Activated T-helper 17 cell treated with anti-CD3 and anti-CD28 coated beads, Interleukin-2, amount 50 U/mL, for 72 hours (primary cell): ENCODE measurements at regions not wholly inside any gene's neighbourhood (a gene's known extent, or its start where the extent isn't known, plus 50 kb on each side); places are given as distances from the start of the nearest gene placed in this dataset.
A peak's percentile ranks its signal among the peaks of the same experiment; 100 is the strongest.
"Not testable (repeated sequence)": the region's sequence is repeated elsewhere in the genome, so short reads cannot be mapped to it uniquely, and the experiment has no call there.

Experiments used
- ATAC-seq: fragments of 150-1000 bp; cut with Tn5 transposase; replicated peaks from 2 replicates; pipeline ENCODE4 v1.10.0; 2021; ENCODE audit warnings: mild to moderate bottlenecking, moderate library complexity
- H3K27ac Mint-ChIP-seq: one replicate; pipeline ENCODE4 v1.8.0; 2022; ENCODE audit warnings: mixed read lengths
- H3K27me3 Mint-ChIP-seq: one replicate; pipeline ENCODE4 v1.8.0; 2022; ENCODE audit warnings: mixed read lengths
- H3K36me3 Mint-ChIP-seq: one replicate; pipeline ENCODE4 v1.8.0; 2022; ENCODE audit warnings: low read depth, mild to moderate bottlenecking, mixed read lengths
- H3K4me1 Mint-ChIP-seq: one replicate; pipeline ENCODE4 v1.8.0; 2022; ENCODE audit warnings: mixed read lengths
- H3K4me3 Mint-ChIP-seq: one replicate; pipeline ENCODE4 v1.8.0; 2022; ENCODE audit warnings: mild to moderate bottlenecking, mixed read lengths
- H3K9me3 Mint-ChIP-seq: one replicate; pipeline ENCODE4 v1.8.0; 2022; ENCODE audit warnings: mixed read lengths

DNA sequence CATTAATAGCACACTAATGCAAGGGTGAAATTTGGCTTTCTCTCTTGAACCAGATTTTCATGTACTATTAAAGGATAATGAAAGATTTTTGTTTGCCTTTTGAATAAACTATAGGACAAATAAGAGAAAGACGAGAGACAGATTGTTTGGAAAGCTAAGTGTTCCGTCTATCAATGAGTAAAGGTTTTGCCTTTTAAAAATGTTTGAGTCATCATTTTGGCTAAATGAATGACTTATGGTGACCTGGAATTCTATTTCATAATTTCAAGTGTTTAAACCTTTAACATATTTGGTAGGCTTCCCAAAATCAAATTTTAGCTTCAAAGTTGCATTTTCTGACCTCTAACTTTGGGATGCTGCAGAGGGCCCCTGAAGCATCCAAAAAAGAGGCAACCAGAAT is 145.2 kb downstream of the SLC25A46 start:
- Mint-ChIP-seq H3K27ac (no peak overlapping the region), H3K9me3 (no peaks in the 10 kb centered on the region)

DNA sequence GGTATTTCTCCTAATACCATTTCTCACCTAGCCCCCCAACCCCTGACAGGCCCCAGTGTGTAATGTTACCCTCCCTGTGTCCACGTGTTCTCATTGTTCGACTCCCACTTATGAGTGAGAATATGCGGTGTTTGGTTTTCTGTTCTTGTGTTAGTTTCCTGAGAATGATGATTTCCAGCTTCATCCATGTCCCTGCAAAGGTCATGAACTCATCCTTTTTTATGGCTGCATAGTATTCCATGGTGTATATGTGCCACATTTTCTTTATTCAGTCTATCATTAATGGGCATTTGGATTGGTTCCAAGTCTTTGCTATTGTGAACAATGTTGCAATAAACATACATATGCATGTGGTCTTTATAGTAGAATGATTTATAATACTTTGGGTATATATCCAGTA is 148.4 kb downstream of the SLC25A46 start:
- H3K27me3 Mint-ChIP-seq, H3K27ac Mint-ChIP-seq, ATAC-seq, H3K9me3 Mint-ChIP-seq, H3K36me3 Mint-ChIP-seq, H3K4me3 Mint-ChIP-seq, H3K4me1 Mint-ChIP-seq: not testable (repeated sequence)

More for the DNA sequence above, 145.2 kb downstream of the SLC25A46 start:
- no peak for ATAC-seq
- no peaks in the 10 kb centered on the region for H3K4me1 Mint-ChIP-seq
- no peak overlapping the region for H3K4me3 Mint-ChIP-seq
- no peaks in the 10 kb centered on the region for H3K27me3 Mint-ChIP-seq
- H3K36me3 Mint-ChIP-seq: no peaks in the 10 kb centered on the region

DNA sequence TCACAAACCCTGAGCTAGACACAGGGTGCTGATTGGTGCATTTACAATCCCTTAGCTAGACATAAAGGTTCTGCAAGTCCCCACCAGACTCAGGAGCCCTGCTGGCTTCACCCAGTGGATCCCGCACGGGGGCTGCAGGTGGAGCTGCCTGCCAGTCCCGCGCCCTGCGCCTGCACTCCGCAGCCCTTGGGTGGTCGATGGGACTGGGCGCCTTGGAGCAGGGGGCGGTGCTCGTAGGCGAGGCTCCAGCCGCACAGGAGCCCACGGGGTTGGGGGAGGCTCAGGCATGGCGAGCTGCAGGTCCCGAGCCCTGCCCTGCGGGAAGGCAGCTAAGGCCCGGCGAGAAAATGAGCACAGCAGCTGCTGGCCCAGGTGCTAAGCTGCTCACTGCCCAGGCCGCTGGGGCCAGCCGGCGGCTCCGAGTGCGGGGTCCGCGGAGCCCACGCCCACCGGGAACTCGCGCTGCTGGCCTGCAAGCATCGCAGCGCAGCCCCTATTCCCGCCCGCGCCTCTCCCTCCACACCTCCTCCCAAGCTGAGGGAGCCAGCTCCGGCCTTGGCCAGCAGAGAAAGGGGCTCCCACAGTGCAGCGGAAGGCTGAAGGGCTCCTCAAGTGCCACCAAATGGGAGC is 155.2 kb downstream of the SLC25A46 start:
- H3K27ac Mint-ChIP-seq, H3K4me1 Mint-ChIP-seq, H3K4me3 Mint-ChIP-seq, ATAC-seq, H3K9me3 Mint-ChIP-seq, H3K36me3 Mint-ChIP-seq: not testable (repeated sequence)
- peaks cover 13% of the 10 kb centered on the region for H3K27me3 Mint-ChIP-seq

DNA sequence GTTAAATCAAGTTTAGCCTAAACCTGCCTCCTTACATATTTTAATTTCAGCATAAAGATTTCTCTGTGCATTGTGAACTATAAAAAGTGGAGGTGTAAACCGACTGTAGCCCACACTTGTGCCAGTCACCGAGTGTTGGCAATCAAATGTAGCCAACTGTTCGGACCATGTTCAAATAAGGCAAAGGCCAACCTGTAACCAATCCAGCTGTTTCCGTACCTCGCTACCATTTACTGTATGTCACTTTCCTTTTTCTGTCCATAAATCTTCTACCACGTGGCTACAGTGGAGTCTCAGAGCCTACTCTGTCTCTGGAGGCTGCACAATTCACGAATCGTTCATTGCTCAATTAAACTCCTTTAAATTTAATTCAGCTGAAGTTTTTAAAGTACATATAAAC is 156.0 kb downstream of the SLC25A46 start:
- Mint-ChIP-seq H3K9me3 (peaks cover 4% of the 10 kb centered on the region), H3K27me3 (peaks cover 16% of the 10 kb centered on the region), H3K36me3 (no peaks in the 10 kb centered on the region), H3K27ac (no peak overlapping the region), H3K4me3 (no peak overlapping the region), H3K4me1 (no peaks in the 10 kb centered on the region)
- no peak for ATAC-seq

DNA sequence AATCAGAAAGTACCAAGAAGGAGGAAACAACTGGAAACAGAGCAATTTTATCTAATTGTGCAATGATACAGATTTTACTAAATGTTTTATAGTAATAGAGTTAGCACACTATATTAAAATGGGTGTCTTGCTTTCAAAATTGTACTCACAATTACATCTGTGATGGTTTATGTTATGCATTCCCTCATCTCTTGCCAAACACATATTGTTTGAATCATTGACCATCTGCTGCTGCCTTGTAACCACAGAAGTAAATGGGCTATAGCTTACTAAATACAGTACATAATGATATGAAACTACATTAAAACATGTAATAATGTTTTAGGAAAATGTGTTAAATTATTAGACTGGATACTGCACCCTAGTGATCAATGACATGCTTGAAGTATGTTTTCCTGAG is 158.1 kb downstream of the SLC25A46 start:
- H3K27me3 Mint-ChIP-seq: peaks cover 23% of the 10 kb centered on the region
- no peaks in the 10 kb centered on the region for H3K4me1 Mint-ChIP-seq
- no peak overlapping the region for H3K27ac Mint-ChIP-seq
- no peak for ATAC-seq
- no peaks in the 10 kb centered on the region for H3K9me3 Mint-ChIP-seq
- no peaks in the 10 kb centered on the region for H3K36me3 Mint-ChIP-seq
- no peak overlapping the region for H3K4me3 Mint-ChIP-seq

DNA sequence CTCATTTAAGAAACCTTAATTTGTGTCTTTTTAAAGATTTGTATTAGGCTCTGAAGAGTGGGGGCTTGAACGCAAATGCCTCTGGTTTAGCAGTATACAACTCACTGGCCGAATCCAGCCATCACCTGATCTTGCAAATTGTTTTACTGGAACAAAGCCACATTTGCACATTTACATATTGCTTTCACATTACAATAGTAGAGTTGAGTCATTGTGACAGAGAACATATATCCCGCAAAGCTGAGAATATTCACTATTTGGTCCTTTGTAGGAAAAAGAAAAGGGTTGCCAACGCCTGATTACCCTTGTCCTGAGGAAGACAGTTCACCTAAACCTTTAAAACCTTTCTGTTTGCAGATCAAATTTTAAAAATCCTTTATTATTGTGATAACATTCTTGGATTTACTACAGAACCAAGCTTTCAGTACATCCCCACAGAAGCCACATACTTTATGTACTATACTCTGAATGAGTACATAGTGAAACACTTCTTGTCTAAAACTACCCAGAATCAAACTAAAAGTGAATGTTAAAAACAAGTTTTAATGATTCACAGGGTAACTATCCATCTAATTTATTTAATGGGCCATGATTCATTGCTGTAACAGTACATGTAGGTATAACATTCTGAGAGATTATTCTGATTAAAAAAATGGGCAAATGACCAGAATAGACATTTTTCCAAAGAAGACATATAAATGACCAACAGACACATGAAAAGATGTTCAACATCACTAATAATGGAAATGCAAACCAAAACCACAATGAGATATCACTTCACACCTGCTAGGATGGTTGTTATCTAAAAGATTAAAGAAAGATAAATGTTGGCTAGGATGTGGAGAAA is 161.0 kb downstream of the SLC25A46 start:
- Mint-ChIP-seq H3K9me3 (no peaks in the 10 kb centered on the region), H3K27ac (no peak overlapping the region), H3K36me3 (no peaks in the 10 kb centered on the region), H3K27me3 (peaks cover 28% of the 10 kb centered on the region), H3K4me1 (no peaks in the 10 kb centered on the region), H3K4me3 (no peak overlapping the region)
- ATAC-seq: peak; percentile 57

DNA sequence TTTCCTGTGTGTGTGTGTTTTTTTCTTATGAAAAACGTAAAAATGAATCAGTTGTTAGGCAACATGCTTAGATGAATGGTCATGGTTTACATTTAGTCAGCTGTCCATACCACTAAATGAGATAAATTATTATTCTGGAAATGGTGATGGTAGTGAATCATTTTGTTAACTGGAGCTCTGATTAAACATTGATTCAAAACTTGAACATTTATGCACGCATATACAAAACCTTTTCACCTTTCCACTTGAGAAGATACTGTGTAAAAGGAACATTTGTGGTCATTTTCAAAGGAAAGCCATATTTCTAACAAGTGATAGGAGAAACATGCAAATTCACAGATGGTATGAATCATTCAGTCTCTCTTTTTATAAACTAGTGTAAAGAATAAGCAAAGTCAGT is 162.0 kb downstream of the SLC25A46 start:
- Mint-ChIP-seq H3K27ac (no peak overlapping the region), H3K9me3 (no peaks in the 10 kb centered on the region), H3K36me3 (no peaks in the 10 kb centered on the region), H3K4me3 (no peak overlapping the region), H3K27me3 (peaks cover 31% of the 10 kb centered on the region), H3K4me1 (no peaks in the 10 kb centered on the region)
- ATAC-seq: peak; percentile 40

DNA sequence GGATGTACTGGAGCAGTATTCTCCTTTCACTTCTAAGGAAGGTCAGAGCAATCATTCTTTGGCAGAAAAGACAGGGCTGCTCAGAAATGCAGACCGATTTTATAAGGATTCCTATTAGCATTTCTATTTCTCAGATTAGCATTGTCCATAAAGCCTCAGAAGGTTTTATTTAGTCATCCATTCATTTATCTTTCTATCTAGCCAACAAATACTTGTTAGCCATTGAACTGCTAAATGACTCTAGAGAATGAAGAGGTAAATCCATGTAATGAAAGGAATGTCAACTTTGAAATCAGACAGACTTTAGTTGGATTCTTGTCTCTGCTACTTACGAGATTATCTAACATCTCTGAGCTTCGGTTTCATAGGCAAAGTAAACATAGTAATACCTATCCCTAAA is 165.2 kb downstream of the SLC25A46 start:
- H3K27ac Mint-ChIP-seq: no peak overlapping the region

DNA sequence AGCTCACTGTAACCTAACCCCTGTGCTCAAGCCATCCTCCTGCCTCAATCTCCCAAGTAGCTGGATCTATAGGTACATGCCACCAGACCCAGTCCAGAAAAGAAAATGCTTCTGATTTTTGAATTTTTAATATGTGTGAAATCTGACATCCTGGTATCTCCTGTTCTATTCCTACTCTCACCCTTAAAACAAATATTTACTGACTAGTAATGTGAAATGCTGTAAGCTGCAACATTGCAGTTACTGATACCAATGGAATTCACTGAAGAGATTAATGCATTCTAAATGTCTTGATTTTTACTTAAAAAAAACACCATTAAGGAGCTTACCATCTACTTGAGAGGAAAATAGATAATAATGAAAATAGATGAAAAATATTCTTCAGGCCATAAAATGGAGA is 162.7 kb upstream of the TSLP start:
- H3K27ac Mint-ChIP-seq: no peak overlapping the region
- no peaks in the 10 kb centered on the region for H3K36me3 Mint-ChIP-seq
- H3K9me3 Mint-ChIP-seq: peaks cover 3% of the 10 kb centered on the region
- H3K4me3 Mint-ChIP-seq: no peak overlapping the region
- no peak for ATAC-seq
- peaks cover 15% of the 10 kb centered on the region for H3K27me3 Mint-ChIP-seq
- no peaks in the 10 kb centered on the region for H3K4me1 Mint-ChIP-seq

More for the DNA sequence above, 165.2 kb downstream of the SLC25A46 start:
- Mint-ChIP-seq H3K4me1 (no peaks in the 10 kb centered on the region), H3K27me3 (peaks cover 29% of the 10 kb centered on the region), H3K9me3 (peaks cover 3% of the 10 kb centered on the region), H3K36me3 (no peaks in the 10 kb centered on the region), H3K4me3 (no peak overlapping the region)
- ATAC-seq: no peak

DNA sequence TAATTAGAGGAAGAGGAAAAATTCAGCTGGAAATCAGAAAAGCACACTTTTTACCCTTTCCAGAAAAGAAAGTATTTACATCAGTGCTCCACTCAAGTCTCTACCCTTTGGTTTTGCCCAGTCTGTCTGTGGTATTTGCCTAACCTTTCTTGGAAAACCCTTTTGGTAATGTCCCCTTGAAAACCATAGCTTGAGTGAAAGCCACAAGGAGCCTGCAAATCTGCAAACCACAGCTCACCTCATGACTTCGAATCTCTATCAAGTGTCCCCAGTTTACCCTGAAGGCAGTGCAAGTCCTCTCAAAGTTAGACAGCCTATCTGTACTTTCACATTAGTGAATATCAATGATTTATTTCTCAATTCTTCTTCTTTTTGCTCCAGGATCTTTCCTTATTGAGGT is 162.1 kb upstream of the TSLP start:
- no peaks in the 10 kb centered on the region for H3K36me3 Mint-ChIP-seq
- no peak overlapping the region for H3K27ac Mint-ChIP-seq
- no peaks in the 10 kb centered on the region for H3K4me1 Mint-ChIP-seq
- peak; percentile 40 for ATAC-seq
- H3K4me3 Mint-ChIP-seq: no peak overlapping the region
- peaks cover 18% of the 10 kb centered on the region for H3K27me3 Mint-ChIP-seq
- peaks cover 3% of the 10 kb centered on the region for H3K9me3 Mint-ChIP-seq

DNA sequence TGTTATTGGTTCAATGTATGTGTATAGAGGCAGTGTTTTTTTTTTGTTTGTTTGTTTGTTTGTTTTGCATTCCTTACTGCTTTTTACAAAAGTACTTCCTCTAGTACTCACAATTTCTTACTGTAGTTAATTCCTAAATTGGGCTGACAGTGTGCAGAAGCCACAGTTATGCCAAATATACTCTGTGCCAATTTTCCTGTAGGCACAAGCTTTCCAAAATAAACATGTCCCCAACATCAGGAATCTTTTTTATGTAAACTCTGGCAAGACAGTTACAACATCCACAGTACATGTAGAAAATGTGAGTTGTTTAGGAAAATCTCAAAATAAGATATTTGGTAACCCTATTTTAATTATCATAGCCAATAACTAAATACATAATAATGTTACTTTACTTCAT is 161.6 kb upstream of the TSLP start:
- Mint-ChIP-seq H3K27me3 (peaks cover 18% of the 10 kb centered on the region), H3K36me3 (no peaks in the 10 kb centered on the region), H3K9me3 (peaks cover 3% of the 10 kb centered on the region), H3K27ac (no peak overlapping the region), H3K4me1 (no peaks in the 10 kb centered on the region), H3K4me3 (no peak overlapping the region)
- no peak for ATAC-seq

DNA sequence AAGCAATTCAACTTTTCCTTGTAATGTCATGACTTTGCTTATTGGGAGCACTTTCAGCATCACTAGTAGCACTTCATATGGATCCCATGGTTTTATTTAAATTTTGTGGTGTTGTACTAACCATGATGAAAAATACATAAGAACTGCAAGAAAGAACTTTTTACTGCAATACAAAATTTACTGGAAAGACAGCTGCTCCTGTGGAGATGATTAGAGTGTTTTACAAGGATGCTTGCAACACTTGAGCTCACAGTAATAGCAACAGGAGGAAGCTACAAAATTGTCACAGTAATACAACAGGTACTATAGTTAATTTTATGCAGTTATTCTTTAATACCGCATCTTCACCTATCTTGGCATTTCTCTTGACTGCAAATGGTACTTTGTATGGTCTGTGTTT is 158.3 kb upstream of the TSLP start:
- H3K4me3 Mint-ChIP-seq: no peak overlapping the region
- H3K4me1 Mint-ChIP-seq: no peaks in the 10 kb centered on the region
- H3K36me3 Mint-ChIP-seq: no peaks in the 10 kb centered on the region
- ATAC-seq: no peak
- H3K9me3 Mint-ChIP-seq: peaks cover 3% of the 10 kb centered on the region
- no peak overlapping the region for H3K27ac Mint-ChIP-seq
- H3K27me3 Mint-ChIP-seq: peaks cover 14% of the 10 kb centered on the region

DNA sequence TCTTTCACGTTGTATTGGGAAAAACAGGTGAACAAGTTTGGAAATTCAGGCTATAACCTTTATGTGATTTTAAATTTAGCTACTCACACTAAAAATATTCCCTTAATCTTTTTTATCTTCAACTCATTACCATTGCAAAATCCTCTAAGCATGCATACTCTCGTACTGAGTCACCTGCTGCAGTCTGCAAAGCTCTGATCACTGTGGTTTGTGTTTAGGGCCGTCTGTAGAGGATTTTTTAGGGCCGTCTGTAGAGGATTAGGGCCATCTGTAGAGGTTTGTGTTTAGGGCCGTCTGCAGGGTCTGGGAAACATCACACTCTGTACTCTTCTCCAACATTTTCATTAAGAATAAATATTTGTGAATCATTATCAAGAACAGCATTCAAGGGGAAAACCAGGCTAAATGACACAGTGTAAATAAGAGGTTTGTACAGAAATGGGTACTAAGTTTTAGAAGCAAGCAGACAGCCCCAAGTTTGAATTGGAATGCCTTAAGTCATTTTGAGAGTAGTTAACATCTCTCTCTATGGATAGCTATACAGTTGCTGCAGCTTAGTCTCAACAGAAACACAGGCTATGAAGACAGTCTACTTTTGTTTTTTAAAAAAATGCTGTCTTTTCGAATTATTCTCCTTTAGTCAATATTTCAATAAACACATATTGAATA is 155.0 kb upstream of the TSLP start:
- H3K9me3 Mint-ChIP-seq: no peaks in the 10 kb centered on the region
- H3K27ac Mint-ChIP-seq: no peak overlapping the region
- H3K27me3 Mint-ChIP-seq: peaks cover 12% of the 10 kb centered on the region
- ATAC-seq: no peak
- H3K4me1 Mint-ChIP-seq: no peaks in the 10 kb centered on the region
- H3K36me3 Mint-ChIP-seq: no peaks in the 10 kb centered on the region
- H3K4me3 Mint-ChIP-seq: no peak overlapping the region

DNA sequence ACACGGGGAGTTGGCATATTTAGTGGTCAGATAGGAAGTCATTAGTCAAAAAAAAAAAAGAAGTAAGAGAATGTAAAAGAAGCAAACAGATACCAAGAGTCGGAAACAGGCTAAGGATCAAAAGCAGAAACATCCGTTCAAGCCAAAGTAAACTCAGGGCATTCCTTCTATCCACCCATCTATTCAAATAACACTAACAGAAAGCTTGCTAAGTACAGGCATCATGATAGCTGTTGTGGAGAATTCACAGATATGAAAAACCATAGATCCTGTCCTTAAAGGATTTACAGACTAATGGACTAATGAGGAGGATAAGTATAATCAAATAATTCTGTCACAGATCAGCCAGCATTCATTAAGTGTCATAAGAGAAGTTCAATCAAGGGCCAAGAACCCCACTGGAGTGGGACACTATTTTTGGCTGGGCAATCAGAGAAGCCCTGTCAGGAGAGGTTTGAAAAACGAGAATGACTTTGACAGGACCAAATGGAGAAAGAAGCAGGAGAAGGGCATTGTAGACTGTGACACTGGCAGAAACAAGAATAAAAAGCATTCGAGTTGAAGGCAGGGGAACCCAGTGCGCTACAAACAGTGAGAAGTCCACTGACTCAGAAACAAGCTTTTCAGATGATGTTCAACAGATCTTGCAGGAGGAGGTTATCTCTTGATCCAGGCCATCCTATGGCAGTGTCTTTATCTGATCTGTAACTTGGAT is 154.2 kb upstream of the TSLP start:
- ATAC-seq: no peak
- peaks cover 14% of the 10 kb centered on the region for H3K27me3 Mint-ChIP-seq
- no peak overlapping the region for H3K4me3 Mint-ChIP-seq

More for the DNA sequence above, 154.2 kb upstream of the TSLP start:
- H3K4me1 Mint-ChIP-seq: no peaks in the 10 kb centered on the region
- no peaks in the 10 kb centered on the region for H3K9me3 Mint-ChIP-seq
- H3K27ac Mint-ChIP-seq: no peak overlapping the region
- no peaks in the 10 kb centered on the region for H3K36me3 Mint-ChIP-seq
